CD4-positive, alpha-beta T cell (primary cell): ENCODE measurements at regions not wholly inside any gene's neighbourhood (a gene's known extent, or its start where the extent isn't known, plus 50 kb on each side); places are given as distances from the start of the nearest gene placed in this dataset.
"Not testable (repeated sequence)": the region's sequence is repeated elsewhere in the genome, so short reads cannot be mapped to it uniquely, and the experiment has no call there.

ENCODE experiments used
- ATAC-seq: fragments of 200-7000 bp; cut with Tn5 transposase; one replicate; pipeline ENCODE4 v1.10.0; 2022; ENCODE audit warnings: mild to moderate bottlenecking; ENCODE audit not compliant: poor library complexity
- CTCF ChIA-PET: fragments of 350-600 bp; sonication (Branson Sonifier 250); formaldehyde crosslinking; loops from one replicate; lab custom pipeline; 2021; ENCODE audit warnings: antibody characterized with exemption, inconsistent platforms; lab: Charles Lee
- POLR2A ChIA-PET: fragments of 350-600 bp; sonication (Branson Sonifier 250); formaldehyde crosslinking; loops from one replicate; lab custom pipeline; 2021; ENCODE audit warnings: antibody characterized with exemption, inconsistent platforms; lab: Charles Lee
- DNase-seq, 14 experiments: peaks; one replicate each; pipeline ENCODE4 v3.0.0-alpha.2; 2013 to 2020; ENCODE audit warnings: mixed read lengths in 2 of 14
- H3K27ac ChIP-seq, 2 donors: one replicate each; pipeline versions ENCODE4 v1.5.1 to v1.7.0; 2013; ENCODE audit warnings: low read length in 2 of 2, low read depth in 1 of 2, mild to moderate bottlenecking in 1 of 2
- H3K27me3 ChIP-seq, 2 experiments: 1 replicate in 1 of 2; 2 replicates in 1 of 2; pipeline versions ENCODE4 v1.6.1 to v1.7.0; 2013; ENCODE audit warnings: low read length in 2 of 2, control low read depth in 1 of 2, mild to moderate bottlenecking in 1 of 2, moderate library complexity in 1 of 2; ENCODE audit not compliant: insufficient read depth in 2 of 2, control insufficient read depth in 1 of 2
- H3K36me3 ChIP-seq: one replicate; pipeline ENCODE4 v1.6.1; 2013; ENCODE audit warnings: low read length, control low read depth; ENCODE audit not compliant: insufficient read depth
- H3K4me1 ChIP-seq: one replicate; pipeline ENCODE4 v1.6.1; 2013; ENCODE audit warnings: low read length, control low read depth; ENCODE audit not compliant: insufficient read depth
- H3K4me3 ChIP-seq: one replicate; pipeline ENCODE4 v1.5.1; 2013; ENCODE audit warnings: mild to moderate bottlenecking, low read length, moderate library complexity
- H3K9me3 ChIP-seq, 2 experiments: 1 replicate in 1 of 2; 2 replicates in 1 of 2; pipeline versions ENCODE4 v1.6.1 to v1.7.0; 2013; ENCODE audit warnings: low read length in 2 of 2, mild to moderate bottlenecking in 2 of 2, control low read depth in 1 of 2, moderate library complexity in 1 of 2; ENCODE audit not compliant: control insufficient read depth in 1 of 2, insufficient read depth in 1 of 2
- H3K27ac Mint-ChIP-seq: one replicate; pipeline ENCODE4 v1.8.0; 2020; ENCODE audit warnings: mixed read lengths
- H3K27me3 Mint-ChIP-seq: one replicate; pipeline ENCODE4 v1.8.0; 2021; ENCODE audit warnings: mixed read lengths
- H3K36me3 Mint-ChIP-seq: one replicate; pipeline ENCODE4 v1.8.0; 2021; ENCODE audit warnings: low read depth, mixed read lengths
- H3K4me1 Mint-ChIP-seq: one replicate; pipeline ENCODE4 v1.8.0; 2021; ENCODE audit warnings: low read depth, mixed read lengths
- H3K4me3 Mint-ChIP-seq: one replicate; pipeline ENCODE4 v1.8.0; 2020; ENCODE audit warnings: mild to moderate bottlenecking, mixed read lengths
- H3K9me3 Mint-ChIP-seq: one replicate; pipeline ENCODE4 v1.8.0; 2020; ENCODE audit warnings: mixed read lengths
- intact Hi-C, 2 experiments: fragments of 100-400 bp; cut with DNase I in 1 of 2; cut with micrococcal nuclease in 1 of 2; formaldehyde crosslinking; loops; one replicate each; pipeline versions ENCODE4 v1.15.1 to v1.9.0; 2023 to 2025; cut with DNase I, micrococcal nuclease
- TF ChIP-seq, protein P1 (sequence below): fragments of 200-600 bp; IDR thresholded peaks from one replicate; pipeline ENCODE4 v1.8.0; 2022; ENCODE audit warnings: antibody characterized with exemption, mild to moderate bottlenecking

DNA sequence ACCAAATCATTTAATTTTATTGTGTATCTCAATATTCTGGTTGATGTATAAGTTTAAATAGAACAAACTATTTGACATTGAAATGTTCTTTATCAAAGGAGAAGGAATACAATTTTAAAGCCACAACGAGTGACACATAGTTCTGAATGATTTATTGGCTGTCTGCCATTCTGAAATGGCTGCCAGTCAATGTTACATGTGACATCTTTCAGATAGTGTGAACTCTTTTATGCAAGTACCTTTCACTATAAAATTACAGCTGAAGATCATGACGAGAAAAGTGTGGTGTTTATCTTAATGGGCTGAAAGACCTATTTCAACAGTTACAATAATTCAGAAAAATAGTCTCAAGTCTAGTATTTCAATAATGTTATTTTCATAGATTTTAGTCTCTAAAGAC is 268.6 kb upstream of the ZNF322 start:
- H3K27ac Mint-ChIP-seq, H3K4me1 ChIP-seq, intact Hi-C loops, H3K27me3 ChIP-seq, DNase-seq, H3K4me1 Mint-ChIP-seq, POLR2A ChIA-PET, CTCF ChIA-PET, H3K9me3 Mint-ChIP-seq, H3K27ac ChIP-seq, H3K36me3 ChIP-seq, H3K4me3 ChIP-seq, H3K9me3 ChIP-seq, H3K27me3 Mint-ChIP-seq, ATAC-seq, H3K4me3 Mint-ChIP-seq: not testable (repeated sequence)
- H3K36me3 Mint-ChIP-seq = peaks cover 14% of the 10 kb centered on the region

DNA sequence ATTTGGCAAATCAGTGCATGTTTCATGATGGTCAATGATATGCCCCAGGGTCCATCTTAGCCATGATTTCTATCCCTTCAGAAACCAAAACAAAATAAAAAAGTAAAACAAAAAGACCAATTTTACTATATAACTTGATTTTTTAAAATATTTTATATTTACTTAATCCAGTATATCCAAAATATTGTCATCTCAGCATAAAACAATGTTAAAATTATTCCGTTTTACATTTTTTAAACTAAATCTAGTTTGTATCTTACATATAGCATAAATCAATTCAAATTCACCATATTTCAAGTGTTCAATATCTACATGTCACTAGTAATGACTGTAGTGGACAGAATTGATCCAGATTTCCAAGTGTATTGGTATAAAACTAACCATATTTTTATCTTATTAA is 277.7 kb upstream of the ZNF322 start:
- H3K36me3 Mint-ChIP-seq, ATAC-seq, POLR2A ChIA-PET: not testable (repeated sequence)

DNA sequence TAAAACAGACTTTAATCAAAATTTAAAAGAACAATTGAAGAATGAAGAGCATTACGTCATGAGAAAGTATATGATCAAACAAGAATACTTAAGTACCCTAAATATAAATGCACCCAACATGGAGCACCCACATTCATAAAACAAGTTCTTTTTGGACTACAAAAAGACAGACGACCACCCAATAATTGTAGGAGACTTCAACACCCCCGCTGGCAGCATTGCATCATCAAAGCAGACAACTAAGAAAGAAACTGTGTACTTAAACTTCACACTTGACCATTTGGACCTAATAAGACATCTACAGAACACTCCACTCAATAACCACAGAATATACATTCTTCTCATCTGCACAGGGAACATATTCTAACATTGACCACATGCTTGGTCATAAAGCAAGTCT is 291.7 kb upstream of the ZNF322 start:
- H3K9me3 ChIP-seq, H3K27me3 Mint-ChIP-seq, H3K27ac ChIP-seq, ATAC-seq, DNase-seq, H3K9me3 Mint-ChIP-seq, H3K4me1 Mint-ChIP-seq, intact Hi-C loops, H3K36me3 Mint-ChIP-seq, H3K36me3 ChIP-seq, H3K4me3 Mint-ChIP-seq, H3K4me3 ChIP-seq, H3K4me1 ChIP-seq, H3K27me3 ChIP-seq, POLR2A ChIA-PET, CTCF ChIA-PET, H3K27ac Mint-ChIP-seq: not testable (repeated sequence)

More for the DNA sequence above, 277.7 kb upstream of the ZNF322 start:
- H3K27me3 ChIP-seq, DNase-seq, H3K36me3 ChIP-seq, H3K27ac ChIP-seq, H3K9me3 Mint-ChIP-seq, CTCF ChIA-PET, H3K27ac Mint-ChIP-seq, H3K4me3 ChIP-seq, H3K4me1 ChIP-seq, H3K9me3 ChIP-seq, H3K4me1 Mint-ChIP-seq, intact Hi-C loops, H3K4me3 Mint-ChIP-seq, H3K27me3 Mint-ChIP-seq: not testable (repeated sequence)

DNA sequence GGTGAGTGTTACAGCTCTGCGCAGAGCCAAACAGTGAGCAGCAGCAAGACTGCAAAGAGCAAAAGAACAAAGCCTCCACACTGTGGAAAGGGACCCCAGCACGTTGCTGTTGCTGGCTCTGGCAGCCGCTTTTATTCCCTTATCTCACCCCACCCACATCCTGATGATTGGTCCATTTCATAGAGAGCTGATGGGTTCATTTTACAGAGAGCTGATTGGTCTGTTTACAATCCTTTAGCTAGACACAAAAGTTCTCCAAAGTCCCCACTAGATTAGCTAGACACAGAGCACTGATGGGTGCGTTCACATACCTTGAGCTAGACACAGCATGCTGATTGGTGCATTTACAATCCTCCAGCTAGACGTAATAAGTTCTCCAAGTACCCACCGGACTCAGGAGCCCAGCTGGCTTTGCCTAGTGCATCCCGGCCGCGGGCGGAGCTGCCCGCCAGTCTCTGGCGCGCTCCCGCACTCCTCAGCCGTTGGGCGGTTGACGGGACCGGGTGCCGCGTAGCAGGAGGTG is 291.4 kb upstream of the PRSS16 start:
- ATAC-seq (peak; percentile 24), DNase-seq (peak in 13 of 14 experiments; percentile 11 to 83 (median 24))
- H3K4me1 ChIP-seq, H3K36me3 ChIP-seq, intact Hi-C loops, CTCF ChIA-PET, H3K36me3 Mint-ChIP-seq, H3K27ac ChIP-seq, H3K9me3 Mint-ChIP-seq, H3K9me3 ChIP-seq, H3K27me3 Mint-ChIP-seq, H3K27me3 ChIP-seq: not testable (repeated sequence)
- Mint-ChIP-seq H3K27ac (peak overlapping the region; percentile 86), H3K4me3 (peak overlapping the region; percentile 86), H3K4me1 (peaks cover 11% of the 10 kb centered on the region)
- POLR2A ChIA-PET = interaction anchor here (1.3 kb wide), 1 partner anchor 177 kb away, joined by 3 read pairs; no protein-coding TSS in a partner anchor
- peak overlapping the region; percentile 50 for H3K4me3 ChIP-seq

DNA sequence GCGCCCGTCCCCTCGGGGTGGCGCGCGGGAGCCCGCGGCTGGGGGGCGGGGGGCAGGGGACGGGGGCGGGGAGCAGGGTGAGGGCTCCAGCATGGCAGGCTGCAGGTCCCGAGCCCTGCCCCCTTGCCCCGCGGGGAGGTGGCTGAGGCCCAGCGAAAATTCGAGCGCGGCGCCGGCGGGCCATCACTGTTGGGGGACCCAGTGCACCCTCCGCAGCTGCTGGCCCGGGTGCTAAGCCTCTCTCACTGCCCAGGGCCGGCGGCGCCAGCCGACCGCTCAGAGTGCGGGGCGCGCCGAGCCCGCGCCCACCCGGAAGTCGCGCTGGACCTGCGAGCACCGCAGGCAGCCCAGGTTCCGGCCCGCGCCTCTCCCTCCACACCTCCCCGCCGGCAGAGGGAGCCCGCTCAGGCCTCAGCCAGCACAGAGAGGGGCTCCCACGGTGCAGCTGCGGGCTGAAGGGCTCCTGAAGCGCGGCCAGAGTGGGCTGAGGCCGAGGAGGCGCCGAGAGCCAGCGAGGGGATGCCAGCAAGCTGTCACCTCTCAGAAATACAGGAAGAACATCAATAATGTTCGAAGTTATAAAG is 290.8 kb upstream of the PRSS16 start:
- H3K36me3 Mint-ChIP-seq, H3K36me3 ChIP-seq, H3K27ac ChIP-seq, H3K4me1 ChIP-seq, H3K27me3 Mint-ChIP-seq, H3K27me3 ChIP-seq, intact Hi-C loops, H3K9me3 Mint-ChIP-seq, CTCF ChIA-PET, H3K9me3 ChIP-seq: not testable (repeated sequence)
- peak; percentile 68 for ATAC-seq
- TF ChIP-seq, protein P1, sequence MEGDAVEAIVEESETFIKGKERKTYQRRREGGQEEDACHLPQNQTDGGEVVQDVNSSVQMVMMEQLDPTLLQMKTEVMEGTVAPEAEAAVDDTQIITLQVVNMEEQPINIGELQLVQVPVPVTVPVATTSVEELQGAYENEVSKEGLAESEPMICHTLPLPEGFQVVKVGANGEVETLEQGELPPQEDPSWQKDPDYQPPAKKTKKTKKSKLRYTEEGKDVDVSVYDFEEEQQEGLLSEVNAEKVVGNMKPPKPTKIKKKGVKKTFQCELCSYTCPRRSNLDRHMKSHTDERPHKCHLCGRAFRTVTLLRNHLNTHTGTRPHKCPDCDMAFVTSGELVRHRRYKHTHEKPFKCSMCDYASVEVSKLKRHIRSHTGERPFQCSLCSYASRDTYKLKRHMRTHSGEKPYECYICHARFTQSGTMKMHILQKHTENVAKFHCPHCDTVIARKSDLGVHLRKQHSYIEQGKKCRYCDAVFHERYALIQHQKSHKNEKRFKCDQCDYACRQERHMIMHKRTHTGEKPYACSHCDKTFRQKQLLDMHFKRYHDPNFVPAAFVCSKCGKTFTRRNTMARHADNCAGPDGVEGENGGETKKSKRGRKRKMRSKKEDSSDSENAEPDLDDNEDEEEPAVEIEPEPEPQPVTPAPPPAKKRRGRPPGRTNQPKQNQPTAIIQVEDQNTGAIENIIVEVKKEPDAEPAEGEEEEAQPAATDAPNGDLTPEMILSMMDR = peak; percentile 58
- POLR2A ChIA-PET = interaction anchor here (0.6 to 1.3 kb wide), 2 partner anchors 177 to 785 kb away, joined by 3 read pairs; no protein-coding TSS in a partner anchor
- DNase-seq = peak; percentile 60 to 81 (median 76)
- Mint-ChIP-seq H3K27ac (peak overlapping the region; percentile 86), H3K4me3 (peak overlapping the region; percentile 86), H3K4me1 (peaks cover 11% of the 10 kb centered on the region)
- H3K4me3 ChIP-seq = peak overlapping the region; percentile 50

DNA sequence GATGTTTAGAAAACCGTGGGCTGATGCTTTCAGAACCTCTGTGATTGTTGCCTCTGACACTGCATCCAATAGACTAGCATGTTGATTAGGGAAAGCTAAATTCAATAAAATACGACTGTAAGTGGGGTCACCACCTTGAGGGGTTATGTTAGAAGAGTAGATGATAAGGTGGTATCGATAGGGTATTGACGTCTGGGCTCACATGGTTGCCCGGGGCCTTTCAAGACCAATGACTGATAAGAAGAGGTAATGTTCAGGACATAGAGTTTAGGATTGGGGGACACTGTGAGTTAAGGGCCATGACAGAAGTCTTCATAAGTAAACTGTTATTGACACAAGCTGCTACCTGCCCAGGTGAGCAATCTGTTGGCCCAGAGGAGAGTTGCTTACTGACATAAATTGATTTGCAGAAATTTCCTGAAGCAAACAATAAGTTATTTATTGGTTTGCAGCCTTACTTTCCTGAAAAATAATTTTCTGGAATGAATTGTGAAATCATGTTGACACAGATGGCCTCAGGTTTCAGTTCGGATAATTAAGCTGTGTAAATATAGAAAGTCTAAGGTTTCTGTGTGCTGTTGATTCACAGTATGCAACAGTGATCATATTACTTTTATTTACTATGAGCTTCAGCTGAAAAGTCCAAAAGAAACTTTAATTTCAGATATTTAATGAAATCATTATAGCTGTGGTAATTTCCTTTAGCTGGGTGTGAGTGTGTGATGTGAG is 289.9 kb upstream of the PRSS16 start:
- peak overlapping the region; percentile 50 for H3K4me3 ChIP-seq
- POLR2A ChIA-PET = interaction anchor here (0.6 to 1.3 kb wide), 3 partner anchors 176 to 1184 kb away, joined by 3 read pairs; partner anchors contain the start of gene ZKSCAN8
- CTCF ChIA-PET, H3K36me3 Mint-ChIP-seq, H3K9me3 Mint-ChIP-seq, H3K9me3 ChIP-seq, H3K36me3 ChIP-seq, intact Hi-C loops, H3K27ac ChIP-seq, H3K27me3 Mint-ChIP-seq, H3K27me3 ChIP-seq, ATAC-seq, H3K4me1 ChIP-seq: not testable (repeated sequence)
- DNase-seq = peak in 2 of 14 experiments; percentile 0 to 5
- peak overlapping the region; percentile 76 for H3K27ac Mint-ChIP-seq
- peak overlapping the region; percentile 84 for H3K4me3 Mint-ChIP-seq
- H3K4me1 Mint-ChIP-seq = peaks cover 11% of the 10 kb centered on the region
